Heart right ventricle (tissue), 16 donors: ENCODE measurements at regions not wholly inside any gene's neighbourhood (a gene's known extent, or its start where the extent isn't known, plus 50 kb on each side); places are given as distances from the start of the nearest gene placed in this dataset.

ENCODE experiments used
- ATAC-seq, 8 donors: fragments of 200-7000 bp; cut with Tn5 transposase; one replicate each; pipeline ENCODE4 v1.9.1; 2020; ENCODE audit warnings: mild to moderate bottlenecking in 8 of 8, moderate library complexity in 8 of 8, moderate number of reproducible peaks in 1 of 8
- DNase-seq, 2 donors: peaks; one replicate each; pipeline ENCODE4 v3.0.0-alpha.2; 2020
- H3K27ac ChIP-seq, 10 donors: fragments of 200-600 bp; sonication (generic) in 2 of 10; one replicate each; pipeline versions ENCODE4 v1.5.0 to v1.8.0; 2020 to 2022; ENCODE audit warnings: mild to moderate bottlenecking in 3 of 10
- H3K27me3 ChIP-seq, 7 donors: fragments of 200-600 bp; one replicate each; pipeline ENCODE4 v1.8.0; 2021 to 2022; ENCODE audit warnings: mild to moderate bottlenecking in 2 of 7
- H3K36me3 ChIP-seq, 9 donors: fragments of 200-600 bp; sonication (generic) in 1 of 9; one replicate each; pipeline versions ENCODE4 v1.5.0 to v1.8.0; 2020 to 2022; ENCODE audit warnings: mild to moderate bottlenecking in 2 of 9
- H3K4me1 ChIP-seq, 9 donors: fragments of 200-600 bp; sonication (generic) in 1 of 9; one replicate each; pipeline versions ENCODE4 v1.5.0 to v1.8.0; 2020 to 2022; ENCODE audit warnings: mild to moderate bottlenecking in 4 of 9
- H3K4me3 ChIP-seq, 10 donors: fragments of 200-600 bp; sonication (generic) in 2 of 10; one replicate each; pipeline versions ENCODE4 v1.5.0 to v1.8.0; 2020 to 2022; ENCODE audit warnings: mild to moderate bottlenecking in 7 of 10, moderate library complexity in 2 of 10
- H3K9me3 ChIP-seq, 11 donors: fragments of 200-600 bp in 10 of 11; sonication (generic) in 2 of 11; one replicate each; pipeline versions ENCODE4 v1.5.0 to v1.8.0; 2013 to 2022; ENCODE audit warnings: mild to moderate bottlenecking in 2 of 11, control low read depth in 1 of 11, moderate library complexity in 1 of 11
- WGBS, 2 donors: extraction: QIAGEN DNeasy Blood & Tissue Kit; methylation state at CpG; one replicate each; pipeline ENCODE4 v1.1.7; 2013; ENCODE audit warnings: inconsistent platforms in 1 of 2; 5-methylcytosine and 5-hydroxymethylcytosine counted together
- intact Hi-C, 10 donors: fragments of 100-400 bp; cut with DNase I; formaldehyde crosslinking; loops; one replicate each; pipeline versions ENCODE4 v1.11.1 to v1.14.2; 2022
- TF ChIP-seq, protein P1 (sequence below), 9 donors: fragments of 200-600 bp; sonication (generic) in 2 of 9; IDR thresholded peaks; one replicate each; pipeline versions ENCODE4 v1.5.0 to v1.8.0; 2021 to 2022; ENCODE audit warnings: antibody characterized with exemption in 9 of 9, mild to moderate bottlenecking in 5 of 9, moderate library complexity in 1 of 9
- donor health status: Arrhythmogenic right ventricular cardiomyopathy.
- donor health status: ischemic (EF 13 %, LVEDD 7.1; RV severe dilation, severe dysfunction).
- donor health status: healthy with polysubstance abuse.
- donor health status: DM: no; HTN: yes; CAD: no.
- donor health status: DM: no; HTN: no; CAD: no.
- donor health status: ischemic (EF 25% LVEDD 6.9; RV normal size, moderate dysfunction).
- donor health status: ischemic (EF 25% LVEDD 5.7; RV mildly dilated, moderate dysfunction).
- donor health status: healthy.
- donor health status: DM: yes; HTN: yes; CAD: no.
- donor health status: Ischemic cardiomyopathy.
- donor health status: ischemic (EF 35%, LVEDD 5.7; RV mildly dilated, moderate dysfunction).
- donor health status: nonischemic (EF 11% LVEDD 7.7; RV severe dilation, severe dysfunction).
- donor health status: DM: yes; HTN: yes; CAD: no.
- donor health status: PGD.
- donor health status: ischemic (EF 29% LVEDD 5.4; RV normal size, mild dysfunction).
- donor health status: nonischemic (EF 23%, LVEDD 6.1; RV moderate dilation, normal function).

DNA sequence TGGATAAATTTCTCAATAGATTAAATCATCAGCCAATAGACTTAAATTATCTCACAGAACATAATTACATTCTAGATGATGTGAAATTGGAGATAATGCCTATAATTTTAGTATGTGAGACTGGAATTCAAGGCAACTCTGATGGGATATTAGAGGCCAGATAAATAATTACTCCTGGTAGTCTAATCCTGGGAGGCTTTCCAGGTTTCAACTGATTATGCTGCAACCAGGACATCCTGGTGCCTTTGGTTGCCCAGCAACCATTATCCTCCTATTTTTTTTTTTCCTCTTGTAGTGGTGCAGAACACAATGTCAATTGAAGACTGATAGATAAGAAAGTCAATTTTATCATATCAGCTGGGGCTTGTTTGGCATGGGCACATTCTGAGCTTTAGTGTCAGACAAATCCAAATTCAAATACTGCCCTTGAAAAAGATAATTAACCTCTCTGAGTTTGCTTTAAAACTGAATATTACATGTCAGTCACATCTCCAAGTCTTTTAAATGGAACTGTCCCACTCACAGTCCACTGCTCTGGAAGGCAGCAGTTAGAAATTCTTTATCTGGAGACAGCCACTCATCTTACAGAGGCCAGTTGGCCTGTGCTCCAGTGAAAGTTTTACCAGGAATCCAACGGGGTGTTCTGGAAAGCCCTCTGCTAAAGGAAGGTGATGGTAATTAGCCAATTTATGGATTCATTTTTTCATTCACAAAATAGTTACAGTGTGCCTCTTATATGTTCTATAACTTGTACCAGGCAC lies 95.3 kb upstream of the GUCY1A1 start:
- H3K36me3 ChIP-seq = no peaks in the 10 kb centered on the region
- H3K27ac ChIP-seq = peak overlapping the region in 6 of 10 donors; percentile 3 to 48 (median 21)
- peaks cover 0 to 22% (median 10%) of the 10 kb centered on the region in 9 donors for H3K4me1 ChIP-seq
- TF ChIP-seq, protein P1, sequence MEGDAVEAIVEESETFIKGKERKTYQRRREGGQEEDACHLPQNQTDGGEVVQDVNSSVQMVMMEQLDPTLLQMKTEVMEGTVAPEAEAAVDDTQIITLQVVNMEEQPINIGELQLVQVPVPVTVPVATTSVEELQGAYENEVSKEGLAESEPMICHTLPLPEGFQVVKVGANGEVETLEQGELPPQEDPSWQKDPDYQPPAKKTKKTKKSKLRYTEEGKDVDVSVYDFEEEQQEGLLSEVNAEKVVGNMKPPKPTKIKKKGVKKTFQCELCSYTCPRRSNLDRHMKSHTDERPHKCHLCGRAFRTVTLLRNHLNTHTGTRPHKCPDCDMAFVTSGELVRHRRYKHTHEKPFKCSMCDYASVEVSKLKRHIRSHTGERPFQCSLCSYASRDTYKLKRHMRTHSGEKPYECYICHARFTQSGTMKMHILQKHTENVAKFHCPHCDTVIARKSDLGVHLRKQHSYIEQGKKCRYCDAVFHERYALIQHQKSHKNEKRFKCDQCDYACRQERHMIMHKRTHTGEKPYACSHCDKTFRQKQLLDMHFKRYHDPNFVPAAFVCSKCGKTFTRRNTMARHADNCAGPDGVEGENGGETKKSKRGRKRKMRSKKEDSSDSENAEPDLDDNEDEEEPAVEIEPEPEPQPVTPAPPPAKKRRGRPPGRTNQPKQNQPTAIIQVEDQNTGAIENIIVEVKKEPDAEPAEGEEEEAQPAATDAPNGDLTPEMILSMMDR (IDR thresholded peaks at IDR 0.05) = no peak
- intact Hi-C loops = loop anchor here in 1 of 10 donors (5.0 kb wide), 1 partner anchor 96 kb away; the partner anchor contains the start of gene GUCY1A1
- no peak overlapping the region for H3K4me3 ChIP-seq
- peaks cover 0 to 13% (median 0%) of the 10 kb centered on the region in 11 donors for H3K9me3 ChIP-seq
- peak; percentile 75 to 98 (median 92) for ATAC-seq
- H3K27me3 ChIP-seq = no peaks in the 10 kb centered on the region
- DNase-seq = peak in 1 of 2 donors; percentile 35
- WGBS, 2 donors = 11 to 21% methylated on average over 1 of the region's 1 CpG

DNA sequence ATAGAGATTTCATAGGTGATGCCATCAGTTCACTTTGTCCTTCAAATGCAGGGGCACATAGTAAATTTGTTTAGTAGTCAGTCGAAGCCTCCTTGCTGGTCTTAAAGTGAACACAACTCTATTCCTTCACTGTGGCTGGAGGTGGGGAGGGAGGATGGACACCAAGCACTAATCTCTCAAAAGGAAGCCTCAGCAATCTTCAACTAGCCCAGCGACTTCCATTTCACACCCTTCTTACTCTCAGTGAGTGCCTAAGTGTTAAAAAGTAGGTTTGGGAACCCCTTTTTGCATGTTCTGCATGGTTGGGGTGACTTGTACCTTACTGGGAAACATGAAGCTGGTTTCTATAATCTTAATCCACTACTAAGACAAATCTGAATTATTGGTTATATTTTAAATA lies 96.0 kb upstream of the GUCY1A1 start:
- Histone ChIP-seq H3K36me3 (no peaks in the 10 kb centered on the region), H3K9me3 (peaks cover 0 to 13% (median 0%) of the 10 kb centered on the region in 11 donors), H3K27ac (no peak overlapping the region), H3K4me3 (no peak overlapping the region), H3K27me3 (no peaks in the 10 kb centered on the region), H3K4me1 (peaks cover 0 to 22% (median 10%) of the 10 kb centered on the region in 9 donors)
- ATAC-seq (no peak), DNase-seq (no peak)
- intact Hi-C loops = loop anchor here in 1 of 10 donors (5.0 kb wide), 1 partner anchor 97 kb away; the partner anchor contains the start of gene GUCY1A1
- 80 to 82% methylated on average over 2 of the region's 2 CpGs for WGBS, 2 donors
- TF ChIP-seq, protein P1 (IDR thresholded peaks at IDR 0.05) = no peak

DNA sequence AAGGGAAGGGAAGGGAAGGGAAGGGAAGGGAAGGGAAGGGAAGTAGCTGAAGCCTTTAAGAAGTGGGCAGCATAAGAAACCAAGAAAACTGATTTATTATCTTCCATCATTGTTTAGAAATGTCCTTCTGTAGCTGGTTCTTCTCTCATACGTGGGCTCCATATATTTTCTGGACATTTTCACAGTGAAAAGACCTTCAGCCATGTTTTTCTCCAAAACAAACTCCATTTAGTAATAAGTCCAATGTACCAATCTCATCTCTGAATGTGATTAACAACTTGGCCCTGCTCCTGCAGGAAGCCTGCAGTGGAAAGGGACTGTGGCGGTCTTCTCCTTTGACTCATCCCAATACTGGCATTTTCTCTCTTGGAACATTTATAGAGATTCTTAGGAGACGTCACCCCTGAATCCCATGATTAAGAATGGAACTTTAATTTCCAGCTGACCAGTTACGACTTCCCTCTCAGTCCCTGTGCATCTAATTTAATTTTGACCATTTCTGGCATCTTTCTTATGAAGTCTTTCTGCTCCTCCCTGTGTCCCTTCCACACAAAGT lies 96.6 kb upstream of the GUCY1A1 start:
- no peak for ATAC-seq

DNA sequence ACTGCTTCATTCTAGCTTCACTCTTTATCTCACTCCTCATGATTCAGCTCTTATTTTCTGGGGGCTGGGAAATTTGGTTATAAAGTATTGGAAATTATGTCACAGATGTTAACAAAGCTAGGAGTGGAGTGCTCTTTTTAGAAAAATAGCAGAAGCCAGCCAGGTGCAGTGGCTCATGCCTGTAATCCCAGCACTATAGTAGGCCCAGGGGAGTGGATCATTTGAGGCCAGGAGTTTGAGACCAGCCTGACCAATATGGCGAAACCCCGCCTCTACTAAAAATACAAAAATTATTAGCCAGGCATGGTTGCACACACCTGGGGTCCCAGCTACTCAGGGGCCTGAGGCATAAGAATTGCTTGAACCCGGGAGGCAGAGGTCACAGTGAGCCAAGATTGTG lies 97.2 kb upstream of the GUCY1A1 start:
- Histone ChIP-seq H3K36me3 (no peaks in the 10 kb centered on the region), H3K4me3 (no peak overlapping the region), H3K27me3 (no peaks in the 10 kb centered on the region), H3K9me3 (peaks cover 0 to 11% (median 0%) of the 10 kb centered on the region in 11 donors), H3K27ac (no peak overlapping the region), H3K4me1 (peaks cover 0 to 22% (median 10%) of the 10 kb centered on the region in 9 donors)
- WGBS, 2 donors = 96 to 99% methylated on average over 3 of the region's 3 CpGs
- TF ChIP-seq, protein P1 (IDR thresholded peaks at IDR 0.05) = no peak
- ATAC-seq = no peak
- no peak for DNase-seq
- intact Hi-C loops = no loop called here

More for the DNA sequence above, 96.6 kb upstream of the GUCY1A1 start:
- Histone ChIP-seq H3K4me3 (no peak overlapping the region), H3K27me3 (no peaks in the 10 kb centered on the region), H3K36me3 (no peaks in the 10 kb centered on the region), H3K27ac (no peak overlapping the region), H3K4me1 (peaks cover 0 to 22% (median 10%) of the 10 kb centered on the region in 9 donors), H3K9me3 (peaks cover 0 to 13% (median 0%) of the 10 kb centered on the region in 11 donors)
- TF ChIP-seq, protein P1 (IDR thresholded peaks at IDR 0.05) = no peak
- no peak for DNase-seq
- WGBS, 2 donors = 83 to 86% methylated on average over 4 of the region's 4 CpGs
- intact Hi-C loops = loop anchor here in 1 of 10 donors (5.0 kb wide), 1 partner anchor 97 kb away; the partner anchor contains the start of gene GUCY1A1
